A549 (cell line): ENCODE measurements at regions not wholly inside any gene's neighbourhood (a gene's known extent, or its start where the extent isn't known, plus 50 kb on each side); places are given as distances from the start of the nearest gene placed in this dataset.
"Not testable (repeated sequence)": the region's sequence is repeated elsewhere in the genome, so short reads cannot be mapped to it uniquely, and the experiment has no call there.

Experiments
- ATAC-seq, 2 experiments: fragments of 200-7000 bp in 1 of 2; fragments of >200 bp in 1 of 2; cut with Nextera tagmentation in 1 of 2; cut with Tn5 transposase in 1 of 2; 3 replicates each; pipeline versions ENCODE4 v1.8.0 to v1.9.1; 2018 to 2020; ENCODE audit warnings: mild to moderate bottlenecking in 1 of 2, moderate library complexity in 1 of 2
- CTCF ChIA-PET: fragments of 300-600 bp; sonication (Branson Sonifier 250); formaldehyde crosslinking; extraction: SDS; loops from one replicate; lab custom pipeline; 2021; ENCODE audit warnings: antibody characterized with exemption, inconsistent platforms; lab: Yijun Ruan, JAX
- POLR2A ChIA-PET: fragments of 350-600 bp; formaldehyde crosslinking; extraction: SDS; loops from one replicate; lab custom pipeline; 2021; ENCODE audit warnings: antibody characterized with exemption, inconsistent platforms; lab: Yijun Ruan, JAX
- DNase-seq, 2 experiments: peaks; one replicate each; pipeline versions ENCODE4 v3.0.0 to v3.0.0-alpha.2; 2011 to 2016; ENCODE audit warnings: low read depth in 1 of 2, low spot score in 1 of 2
- FAIRE-seq: peaks from 2 replicates; lab custom pipeline; 2011; peaks lifted over from hg19 to GRCh38; lab: Jason Lieb, UNC
- H3K27ac ChIP-seq, 2 experiments: fragments of >200 bp; sonication (Bioruptor Twin); formaldehyde crosslinking; 3 replicates each; pipeline ENCODE4 v1.5.1; 2016 to 2017
- H3K4me1 ChIP-seq: fragments of >200 bp; sonication (Bioruptor Twin); formaldehyde crosslinking; 3 replicates; pipeline ENCODE4 v1.6.1; 2016
- H3K4me2 ChIP-seq: fragments of >200 bp; sonication (Bioruptor Twin); formaldehyde crosslinking; 3 replicates; pipeline ENCODE4 v1.6.1; 2016
- H3K4me3 ChIP-seq: fragments of >200 bp; sonication (Bioruptor Twin); formaldehyde crosslinking; 3 replicates; pipeline ENCODE4 v1.5.1; 2016
- H3K9me3 ChIP-seq: fragments of >200 bp; sonication (Bioruptor Twin); formaldehyde crosslinking; 3 replicates; pipeline ENCODE4 v1.6.1; 2016
- CEBPB ChIP-seq, 2 experiments: fragments of >200 bp in 1 of 2; sonication (Bioruptor Twin) in 1 of 2; formaldehyde crosslinking in 1 of 2; IDR thresholded peaks; 2 replicates each; pipeline ENCODE4 v1.6.1; 2012 to 2016
- CHD4 ChIP-seq: fragments of 200-600 bp; sonication (generic); IDR thresholded peaks from 2 replicates; pipeline ENCODE4 v1.6.1; 2016; ENCODE audit warnings: antibody characterized with exemption, mild to moderate bottlenecking, borderline replicate concordance
- EHMT2 ChIP-seq: fragments of 200-600 bp; sonication (generic); IDR thresholded peaks from 2 replicates; pipeline ENCODE4 v1.6.1; 2016; ENCODE audit warnings: antibody characterized with exemption, low read depth, mild to moderate bottlenecking, moderate library complexity
- ELK1 ChIP-seq: fragments of 150-350 bp; IDR thresholded peaks from 2 replicates; pipeline ENCODE4 v1.6.1; 2014; ENCODE audit warnings: low read depth, mild to moderate bottlenecking, low read length
- ESRRA ChIP-seq: fragments of 150-350 bp; IDR thresholded peaks from 2 replicates; pipeline ENCODE4 v1.6.1; 2014; ENCODE audit warnings: mild to moderate bottlenecking, low read length, borderline replicate concordance
- HDAC2 ChIP-seq: fragments of 200-600 bp; sonication (generic); IDR thresholded peaks from 2 replicates; pipeline ENCODE4 v1.6.1; 2016
- HOXB5 ChIP-seq: fragments of 250-450 bp; sonication (Bioruptor Pico); IDR thresholded peaks from 2 replicates; pipeline ENCODE4 v1.5.0; 2020; ENCODE audit warnings: mild to moderate bottlenecking, moderate library complexity
- KDM5A ChIP-seq: fragments of 200-600 bp; sonication (generic); IDR thresholded peaks from 2 replicates; pipeline ENCODE4 v1.6.1; 2016; ENCODE audit warnings: antibody characterized with exemption, mild to moderate bottlenecking
- MAFK ChIP-seq: fragments of 450-650 bp; IDR thresholded peaks from 2 replicates; pipeline ENCODE4 v1.6.1; 2014; ENCODE audit not compliant: partially characterized antibody
- MAZ ChIP-seq: fragments of 150-350 bp; IDR thresholded peaks from 2 replicates; pipeline ENCODE4 v1.6.1; 2014; ENCODE audit warnings: antibody characterized with exemption, low read depth, low read length, borderline replicate concordance
- NFE2L2 ChIP-seq: fragments of 150-350 bp; conservative IDR thresholded peaks from 2 replicates; pipeline ENCODE4 v1.6.1; 2014; ENCODE audit warnings: low read length
- RARB ChIP-seq: fragments of 250-450 bp; sonication (Bioruptor Pico); IDR thresholded peaks from 2 replicates; pipeline ENCODE4 v1.8.0; 2021; ENCODE audit warnings: mild to moderate bottlenecking, moderate library complexity
- RCOR1 ChIP-seq: fragments of 150-350 bp; IDR thresholded peaks from 2 replicates; pipeline ENCODE4 v1.6.1; 2014; ENCODE audit warnings: antibody characterized with exemption, low read length, low read depth
- REST ChIP-seq: fragments of 200-600 bp; sonication (generic); IDR thresholded peaks from 2 replicates; pipeline ENCODE4 v1.6.1; 2016; ENCODE audit warnings: antibody characterized with exemption, mild to moderate bottlenecking, moderate library complexity
- RFX5 ChIP-seq: fragments of 450-650 bp; IDR thresholded peaks from 2 replicates; pipeline ENCODE4 v1.7.1; 2014; ENCODE audit warnings: antibody characterized with exemption, mild to moderate bottlenecking, moderate library complexity
- RNF2 ChIP-seq: fragments of 200-600 bp; sonication (generic); IDR thresholded peaks from 2 replicates; pipeline ENCODE4 v1.6.1; 2016; ENCODE audit warnings: low read depth, mild to moderate bottlenecking, antibody characterized with exemption, moderate library complexity, borderline replicate concordance
- SREBF2 ChIP-seq: fragments of 450-650 bp; IDR thresholded peaks from 2 replicates; pipeline ENCODE4 v1.6.1; 2014; ENCODE audit warnings: mild to moderate bottlenecking, moderate library complexity
- TP53 ChIP-seq: fragments of 250-450 bp; sonication (Bioruptor Pico); IDR thresholded peaks from 2 replicates; pipeline ENCODE4 v1.5.0; 2021; ENCODE audit warnings: mild to moderate bottlenecking, moderate library complexity
- USF2 ChIP-seq: fragments of 450-650 bp; IDR thresholded peaks from 2 replicates; pipeline ENCODE4 v1.6.1; 2014; ENCODE audit warnings: antibody characterized with exemption
- ZFP36 ChIP-seq: fragments of 450-650 bp; IDR thresholded peaks from 2 replicates; pipeline ENCODE4 v1.6.1; 2014; ENCODE audit warnings: borderline replicate concordance; ENCODE audit not compliant: partially characterized antibody
- ZNF302 ChIP-seq: fragments of 250-450 bp; sonication (Bioruptor Pico); IDR thresholded peaks from 2 replicates; pipeline ENCODE4 v1.9.0; 2021; ENCODE audit warnings: inconsistent platforms, mild to moderate bottlenecking, moderate library complexity
- ZSCAN20 ChIP-seq: fragments of 250-450 bp; sonication (Bioruptor Pico); IDR thresholded peaks from 2 replicates; pipeline ENCODE4 v1.8.0; 2022; ENCODE audit warnings: mild to moderate bottlenecking, moderate library complexity
- WGBS: methylation state at CpG from one replicate; pipeline ENCODE4 v1.1.6; 2017; ENCODE audit errors: missing lambda C conversion rate; 5-methylcytosine and 5-hydroxymethylcytosine counted together

- WGBS = 51% methylated on average over 7 of the region's 7 CpGs
- Histone ChIP-seq H3K4me3 (no peak overlapping the region), H3K27ac (no peak overlapping the region), H3K4me2 (no peak overlapping the region)
- POLR2A ChIA-PET = no interaction called here
- no peak for TF ChIP-seq CHD4
- TF ChIP-seq, all 56 proteins: peak for 0
- Histone ChIP-seq H3K9me3 (no peaks in the 10 kb centered on the region), H3K4me1 (no peaks in the 10 kb centered on the region)
- CTCF ChIA-PET = no interaction called here
- FAIRE-seq = no peak
- ATAC-seq = no peak
- DNase-seq = no peak
These were observed 1297.8 kb downstream of the TBC1D22A start for GRCh38 chr22:48060266-48060665.

- H3K4me3 ChIP-seq, POLR2A ChIA-PET, H3K4me1 ChIP-seq, DNase-seq, ATAC-seq, H3K9me3 ChIP-seq, CTCF ChIA-PET, FAIRE-seq, H3K27ac ChIP-seq, H3K4me2 ChIP-seq: not testable (repeated sequence)
- 94% methylated on average over 3 of the region's 4 CpGs for WGBS
These were observed 1297.1 kb downstream of the TBC1D22A start for GRCh38 chr22:48059521-48059920.

- no peaks in the 10 kb centered on the region for H3K4me1 ChIP-seq
- ChIA-PET CTCF (interaction anchor here (0.7 to 0.8 kb wide), 2 partner anchors 423 to 538 kb away, joined by 3 read pairs; no protein-coding TSS in a partner anchor), POLR2A (no interaction called here)
- DNase-seq = no peak
- WGBS = 76% methylated on average over 13 of the region's 22 CpGs
- no peak for TF ChIP-seq EHMT2
- no peak for TF ChIP-seq ZNF302
- no peak for TF ChIP-seq ELK1
- no peak for TF ChIP-seq RARB (CRISPR knock-in tag)
- no peak for TF ChIP-seq MAFK
- TF ChIP-seq NFE2L2 = no peak
- no peak for TF ChIP-seq CEBPB (IDR thresholded peaks at IDR 0.05)
- no peak for FAIRE-seq
- no peak overlapping the region for H3K4me3 ChIP-seq
- H3K4me2 ChIP-seq = no peak overlapping the region
- H3K27ac ChIP-seq = no peak overlapping the region
- ATAC-seq = no peak
- no peaks in the 10 kb centered on the region for H3K9me3 ChIP-seq
These were observed 1294.8 kb downstream of the TBC1D22A start for GRCh38 chr22:48057116-48057835.

- FAIRE-seq (no peak), ATAC-seq (no peak)
- 89% methylated on average over 11 of the region's 11 CpGs for WGBS
- H3K4me2 ChIP-seq = no peak overlapping the region
- no peak for TF ChIP-seq USF2
- TF ChIP-seq RFX5 = no peak
- no peak for TF ChIP-seq REST
- TF ChIP-seq ZNF302 = no peak
- no peak for TF ChIP-seq CEBPB (IDR thresholded peaks at IDR 0.05)
- TF ChIP-seq SREBF2 = no peak
- TF ChIP-seq RCOR1 = no peak
- TF ChIP-seq HOXB5 (CRISPR knock-in tag) = no peak
- TF ChIP-seq RNF2 = no peak
- TF ChIP-seq ZSCAN20 = no peak
- TF ChIP-seq KDM5A = no peak
- no peak for TF ChIP-seq MAZ
- no peak for TF ChIP-seq ESRRA
- TF ChIP-seq TP53 (CRISPR knock-in tag) = no peak
- TF ChIP-seq MAFK = no peak
- no peak for TF ChIP-seq ZFP36
- no peak for TF ChIP-seq HDAC2
- TF ChIP-seq, all 56 proteins: peak for 0
- POLR2A ChIA-PET = no interaction called here
- H3K9me3 ChIP-seq = no peaks in the 10 kb centered on the region
- H3K4me1 ChIP-seq = no peaks in the 10 kb centered on the region
- H3K27ac ChIP-seq = no peak overlapping the region
- no peak overlapping the region for H3K4me3 ChIP-seq
- CTCF ChIA-PET = no interaction called here
- DNase-seq = no peak
These were observed 1293.4 kb downstream of the TBC1D22A start for GRCh38 chr22:48055827-48056226.
